AG04449 (cell line): ENCODE measurements at regions not wholly inside any gene's neighbourhood (a gene's known extent, or its start where the extent isn't known, plus 50 kb on each side); places are given as distances from the start of the nearest gene placed in this dataset.

ENCODE experiments used
- CTCF ChIA-PET: fragments of 350-600 bp; formaldehyde crosslinking; extraction: SDS; loops from one replicate; lab custom pipeline; 2021; ENCODE audit warnings: antibody characterized with exemption; lab: Yijun Ruan, JAX
- POLR2A ChIA-PET: fragments of 400-600, 350-600 bp; formaldehyde crosslinking; extraction: SDS; loops from one replicate; lab custom pipeline; 2020; ENCODE audit warnings: antibody characterized with exemption, inconsistent platforms; lab: Yijun Ruan, JAX
- DNase-seq: peaks from one replicate; pipeline ENCODE4 v3.0.0-alpha.2; 2010; ENCODE audit warnings: low read depth, low spot score
- H3K4me3 ChIP-seq: 2 replicates; pipeline ENCODE4 v1.5.1; 2011; ENCODE audit warnings: low read depth, mild to moderate bottlenecking, control low read depth, low read length
- TF ChIP-seq, protein P1 (sequence below): IDR thresholded peaks from one replicate; pipeline ENCODE4 v1.5.1; 2011; ENCODE audit warnings: mild to moderate bottlenecking, moderate library complexity, low read length, control low read depth, inconsistent platforms; ENCODE audit not compliant: insufficient read depth; ENCODE audit errors: missing control alignments

DNA sequence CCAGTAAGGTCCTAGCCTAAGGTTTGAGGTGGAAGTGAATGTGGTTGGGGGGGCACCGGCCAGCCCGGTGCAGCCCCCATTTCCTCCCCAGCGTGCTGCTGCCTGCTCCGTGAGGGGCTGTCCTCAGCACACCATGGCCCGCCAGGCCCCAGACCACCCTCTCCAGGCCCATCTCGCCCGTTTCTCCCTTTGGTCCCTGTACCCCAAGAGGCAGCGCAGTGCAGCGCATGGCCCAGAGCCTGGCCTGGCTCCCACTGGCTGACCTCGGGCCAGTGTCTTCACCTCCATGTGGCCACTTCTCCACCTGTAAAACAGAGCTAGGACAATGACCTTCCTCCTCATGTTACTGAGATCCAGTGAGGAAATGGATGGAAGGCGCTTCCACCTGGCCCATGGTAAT is 170.0 kb upstream of the GSE1 start:
- no peak for DNase-seq
- H3K4me3 ChIP-seq, result no peak overlapping the region
- ChIA-PET CTCF (interaction anchor here (1.4 to 2.0 kb wide), 2 partner anchors 11 to 13 kb away, joined by 3 to 4 read pairs; no protein-coding TSS in a partner anchor), POLR2A (no interaction called here)
- TF ChIP-seq, protein P1, sequence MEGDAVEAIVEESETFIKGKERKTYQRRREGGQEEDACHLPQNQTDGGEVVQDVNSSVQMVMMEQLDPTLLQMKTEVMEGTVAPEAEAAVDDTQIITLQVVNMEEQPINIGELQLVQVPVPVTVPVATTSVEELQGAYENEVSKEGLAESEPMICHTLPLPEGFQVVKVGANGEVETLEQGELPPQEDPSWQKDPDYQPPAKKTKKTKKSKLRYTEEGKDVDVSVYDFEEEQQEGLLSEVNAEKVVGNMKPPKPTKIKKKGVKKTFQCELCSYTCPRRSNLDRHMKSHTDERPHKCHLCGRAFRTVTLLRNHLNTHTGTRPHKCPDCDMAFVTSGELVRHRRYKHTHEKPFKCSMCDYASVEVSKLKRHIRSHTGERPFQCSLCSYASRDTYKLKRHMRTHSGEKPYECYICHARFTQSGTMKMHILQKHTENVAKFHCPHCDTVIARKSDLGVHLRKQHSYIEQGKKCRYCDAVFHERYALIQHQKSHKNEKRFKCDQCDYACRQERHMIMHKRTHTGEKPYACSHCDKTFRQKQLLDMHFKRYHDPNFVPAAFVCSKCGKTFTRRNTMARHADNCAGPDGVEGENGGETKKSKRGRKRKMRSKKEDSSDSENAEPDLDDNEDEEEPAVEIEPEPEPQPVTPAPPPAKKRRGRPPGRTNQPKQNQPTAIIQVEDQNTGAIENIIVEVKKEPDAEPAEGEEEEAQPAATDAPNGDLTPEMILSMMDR, result no peak

DNA sequence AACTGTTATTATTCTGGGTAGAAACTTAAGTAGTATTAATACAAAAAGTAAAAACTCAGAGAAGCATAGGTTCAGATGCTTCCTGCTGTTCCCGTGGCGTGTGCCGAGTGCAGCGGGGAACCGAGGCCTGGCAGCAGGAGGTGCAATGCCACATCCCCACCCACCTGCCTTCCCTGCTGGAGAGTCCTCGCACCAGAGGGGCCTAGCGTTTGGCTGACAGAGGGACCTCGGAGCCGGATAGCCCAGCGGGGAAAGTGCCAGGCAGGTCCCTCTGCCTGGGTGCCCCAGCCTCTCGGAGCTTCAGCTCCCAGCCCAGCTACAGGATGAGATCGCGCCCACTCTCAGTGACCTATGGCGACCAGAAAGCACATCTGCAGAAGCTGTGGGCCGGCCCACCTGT is 169.6 kb upstream of the GSE1 start:
- H3K4me3 ChIP-seq, result no peak overlapping the region
- POLR2A ChIA-PET, result no interaction called here
- TF ChIP-seq, protein P1, result no peak
- CTCF ChIA-PET, result interaction anchor here (1.4 to 2.0 kb wide), 2 partner anchors 12 to 13 kb away, joined by 3 to 4 read pairs; no protein-coding TSS in a partner anchor
- DNase-seq, result no peak

DNA sequence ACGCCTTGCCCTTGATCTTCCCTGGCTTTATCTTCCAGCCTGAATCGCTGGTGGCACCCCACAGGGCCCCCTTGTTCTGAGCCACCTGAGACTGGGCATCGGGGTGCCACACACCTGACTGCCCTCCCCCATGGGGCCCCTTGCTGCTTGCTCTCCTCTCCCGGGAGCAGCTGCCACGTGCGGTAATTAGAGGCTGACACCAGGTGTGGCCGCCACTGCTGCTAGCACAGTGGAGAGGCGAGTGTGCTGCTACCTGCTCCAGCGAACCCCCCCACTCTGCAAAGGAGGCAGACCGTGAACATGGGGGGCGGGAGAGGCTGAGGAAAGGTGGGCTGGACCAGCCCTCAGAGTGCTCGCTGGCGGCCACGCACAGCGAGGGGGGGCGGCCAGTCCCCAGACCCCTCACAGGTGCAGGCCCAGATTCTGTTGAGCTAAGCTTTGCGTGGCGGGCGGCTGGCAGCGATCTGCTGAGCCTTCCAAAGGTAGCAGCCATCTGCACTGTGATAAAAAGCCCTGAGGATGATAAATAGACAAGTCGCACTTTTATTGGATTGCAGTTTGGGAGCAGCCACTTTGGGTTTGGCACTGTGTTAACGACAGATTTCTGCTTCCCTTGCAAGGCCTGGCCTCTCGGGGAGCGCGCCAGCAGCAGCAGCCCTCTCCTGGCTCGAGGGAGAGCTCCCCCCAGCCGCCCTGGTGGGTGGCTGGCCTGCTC is 167.9 kb upstream of the GSE1 start:
- TF ChIP-seq, protein P1, result no peak

DNA sequence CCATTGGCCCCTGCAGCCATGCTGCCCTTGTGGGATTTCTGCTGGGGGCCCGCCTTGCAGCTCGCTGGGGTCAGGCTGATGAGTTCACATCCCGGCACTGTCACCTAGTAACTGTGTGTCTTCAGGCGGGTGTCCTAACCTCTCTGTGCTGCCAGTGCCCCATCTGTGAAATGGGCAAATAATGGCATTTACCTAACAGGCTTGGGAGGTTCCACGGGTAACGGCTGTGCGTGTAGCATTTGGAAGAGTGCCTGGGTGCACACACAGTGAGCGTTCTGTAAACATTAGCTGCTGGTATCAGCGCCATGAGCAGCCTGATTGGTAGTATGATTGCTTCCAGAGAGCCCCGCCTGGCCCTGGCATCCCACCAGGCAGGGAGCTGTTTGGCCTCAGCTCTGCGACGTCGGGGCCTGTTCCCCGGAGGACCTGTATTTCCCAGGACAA is 167.3 kb upstream of the GSE1 start:
- TF ChIP-seq, protein P1, result no peak
- CTCF ChIA-PET, result interaction anchor here (0.6 to 1.3 kb wide), 2 partner anchors 24 to 419 kb away, joined by 3 read pairs; no protein-coding TSS in a partner anchor
- POLR2A ChIA-PET, result no interaction called here
- DNase-seq, result no peak
- no peak overlapping the region for H3K4me3 ChIP-seq

More for the DNA sequence above, 167.9 kb upstream of the GSE1 start:
- ChIA-PET POLR2A (no interaction called here), CTCF (interaction anchor here (1.3 kb wide), 1 partner anchor 23 kb away, joined by 3 read pairs; no protein-coding TSS in a partner anchor)
- no peak overlapping the region for H3K4me3 ChIP-seq
- no peak for DNase-seq

DNA sequence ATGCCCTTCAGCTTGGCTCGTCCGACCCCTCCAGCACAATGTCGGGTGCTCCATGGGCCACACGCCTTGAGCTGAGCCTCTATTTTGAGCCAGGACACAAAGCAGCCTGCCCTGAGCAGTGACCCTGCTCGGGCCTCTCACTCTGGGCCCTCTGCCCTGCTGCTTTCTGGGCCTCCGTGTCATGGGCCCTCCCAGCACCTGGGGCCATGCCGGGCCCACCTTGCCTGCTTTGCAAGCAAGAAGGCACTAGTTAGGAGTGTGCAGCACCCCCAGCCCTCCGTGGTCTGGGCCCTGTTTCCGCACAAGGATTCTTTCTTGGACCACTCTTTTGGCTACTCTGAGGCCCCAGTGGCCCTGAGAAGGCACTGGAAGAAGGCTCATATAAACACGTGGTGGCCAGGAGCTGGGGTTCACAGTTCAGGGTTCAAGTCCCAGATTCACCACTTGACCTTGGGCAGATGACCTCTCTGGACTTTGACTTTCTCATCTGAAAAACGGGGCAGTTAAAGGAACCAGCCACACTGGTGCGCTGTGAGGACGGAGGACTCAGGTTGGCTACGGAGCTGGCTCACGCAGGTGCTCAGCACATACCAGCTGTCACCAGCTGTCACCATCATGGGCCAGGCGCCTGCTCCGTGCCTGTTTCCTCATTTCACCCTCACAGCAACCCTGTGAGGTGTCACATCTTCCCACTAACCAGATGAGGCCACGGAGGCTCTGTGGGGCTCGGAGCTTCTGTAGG is 166.0 kb upstream of the GSE1 start:
- TF ChIP-seq, protein P1, result no peak
- ChIA-PET CTCF (interaction anchor here (1.1 to 2.5 kb wide), 4 partner anchors 19 to 163 kb away, joined by 3 to 9 read pairs (median 4); no protein-coding TSS in a partner anchor), POLR2A (no interaction called here)
- DNase-seq, result no peak
- no peak overlapping the region for H3K4me3 ChIP-seq
